GM23338 (cell line): ENCODE measurements at regions not wholly inside any gene's neighbourhood (a gene's known extent, or its start where the extent isn't known, plus 50 kb on each side); places are given as distances from the start of the nearest gene placed in this dataset.

Experiments
- ATAC-seq: fragments of 200-7000 bp; cut with Tn5 transposase; 3 replicates; pipeline ENCODE4 v1.9.1; 2020
- DNase-seq: peaks from one replicate; pipeline ENCODE4 v3.0.0-alpha.2; 2015; ENCODE audit warnings: low spot score
- H2AFZ ChIP-seq: fragments of 200-600 bp; sonication (generic); 2 replicates; pipeline ENCODE4 v1.8.0; 2016; ENCODE audit warnings: antibody characterized with exemption, mild to moderate bottlenecking, moderate library complexity
- H3F3A ChIP-seq: fragments of 200-600 bp; sonication (generic); replicated peaks from 2 replicates; pipeline ENCODE4 v1.8.0; 2017; ENCODE audit warnings: antibody characterized with exemption, mixed run types, low read depth
- H3K27ac ChIP-seq: fragments of 200-600 bp; sonication (generic); 2 replicates; pipeline ENCODE4 v1.6.1; 2016; ENCODE audit warnings: low read depth
- H3K27me3 ChIP-seq: fragments of 200-600 bp; sonication (generic); 2 replicates; pipeline ENCODE4 v1.8.0; 2016; ENCODE audit warnings: mild to moderate bottlenecking, mixed run types, moderate library complexity; ENCODE audit not compliant: insufficient read depth
- H3K36me3 ChIP-seq: fragments of 200-600 bp; sonication (generic); 2 replicates; pipeline ENCODE4 v1.8.0; 2016; ENCODE audit warnings: mild to moderate bottlenecking; ENCODE audit not compliant: insufficient read depth
- H3K4me1 ChIP-seq: fragments of 200-600 bp; sonication (generic); 2 replicates; pipeline ENCODE4 v1.8.0; 2016; ENCODE audit warnings: mild to moderate bottlenecking, moderate library complexity; ENCODE audit not compliant: insufficient read depth
- H3K4me2 ChIP-seq: fragments of 200-600 bp; sonication (generic); 2 replicates; pipeline ENCODE4 v1.7.1; 2017; ENCODE audit warnings: mixed run types
- H3K4me3 ChIP-seq: fragments of 200-600 bp; sonication (generic); 2 replicates; pipeline ENCODE4 v1.6.1; 2016; ENCODE audit warnings: mixed run types
- H3K79me2 ChIP-seq: fragments of 200-600 bp; sonication (generic); replicated peaks from 2 replicates; pipeline ENCODE4 v1.8.0; 2017; ENCODE audit warnings: mild to moderate bottlenecking; ENCODE audit not compliant: insufficient read depth
- H3K9me2 ChIP-seq: fragments of 200-600 bp; sonication (generic); 2 replicates; pipeline ENCODE4 v1.8.0; 2017; ENCODE audit not compliant: insufficient read depth
- H4K20me1 ChIP-seq: fragments of 200-600 bp; sonication (generic); replicated peaks from 2 replicates; pipeline ENCODE4 v1.8.0; 2017; ENCODE audit warnings: mild to moderate bottlenecking; ENCODE audit not compliant: insufficient read depth
- H3K27ac Mint-ChIP-seq: 2 replicates; pipeline ENCODE4 v1.8.0; 2020; ENCODE audit warnings: inconsistent platforms, mild to moderate bottlenecking, moderate library complexity, mixed read lengths
- H3K27me3 Mint-ChIP-seq: 3 replicates; pipeline ENCODE4 v1.8.0; 2022; ENCODE audit warnings: low read depth, mild to moderate bottlenecking, moderate library complexity, mixed read lengths, inconsistent platforms; ENCODE audit not compliant: insufficient read depth, poor library complexity
- H3K36me3 Mint-ChIP-seq: 3 replicates; pipeline ENCODE4 v1.8.0; 2021; ENCODE audit warnings: low read depth, mild to moderate bottlenecking, inconsistent platforms, moderate library complexity, mixed read lengths
- H3K4me1 Mint-ChIP-seq: 3 replicates; pipeline ENCODE4 v1.8.0; 2020; ENCODE audit warnings: mild to moderate bottlenecking, inconsistent platforms, mixed read lengths
- H3K4me3 Mint-ChIP-seq: 3 replicates; pipeline ENCODE4 v1.8.0; 2021; ENCODE audit warnings: moderate library complexity, mild to moderate bottlenecking, inconsistent platforms, mixed read lengths
- H3K9me3 Mint-ChIP-seq: 3 replicates; pipeline ENCODE4 v1.8.0; 2020; ENCODE audit warnings: moderate library complexity, mild to moderate bottlenecking, inconsistent platforms, mixed read lengths
- CREB1 ChIP-seq: fragments of 250-450 bp; sonication (Bioruptor Pico); IDR thresholded peaks from 2 replicates; pipeline ENCODE4 v1.5.0; 2020; ENCODE audit warnings: low read depth, mild to moderate bottlenecking, moderate library complexity
- ETS1 ChIP-seq: IDR thresholded peaks from 2 replicates; pipeline ENCODE4 v1.6.1; 2016; ENCODE audit warnings: antibody characterized with exemption
- EZH2 ChIP-seq: fragments of 200-600 bp; sonication (generic); IDR thresholded peaks from one replicate; pipeline ENCODE4 v1.8.0; 2017; ENCODE audit warnings: antibody characterized with exemption, mild to moderate bottlenecking, low read depth; ENCODE audit not compliant: unreplicated experiment
- JUNB ChIP-seq: IDR thresholded peaks from one replicate; pipeline ENCODE4 v1.6.1; 2016; ENCODE audit warnings: antibody characterized with exemption; ENCODE audit not compliant: unreplicated experiment
- NANOG ChIP-seq: IDR thresholded peaks from 2 replicates; pipeline ENCODE4 v1.6.1; 2016; ENCODE audit warnings: antibody characterized with exemption, borderline replicate concordance
- POLR2AphosphoS5 ChIP-seq: IDR thresholded peaks from 2 replicates; pipeline ENCODE4 v1.6.1; 2016; ENCODE audit warnings: antibody characterized with exemption, low read depth
- STAT1 ChIP-seq: IDR thresholded peaks from one replicate; pipeline ENCODE4 v1.6.1; 2016; ENCODE audit warnings: antibody characterized with exemption; ENCODE audit not compliant: unreplicated experiment
- ZNF114 ChIP-seq: fragments of 250-450 bp; sonication (Bioruptor Pico); IDR thresholded peaks from 2 replicates; pipeline ENCODE4 v1.5.0; 2020; ENCODE audit warnings: mild to moderate bottlenecking, moderate library complexity
- TF ChIP-seq, protein P1 (sequence below): fragments of 250-450 bp; sonication (Bioruptor Pico); IDR thresholded peaks from 2 replicates; pipeline ENCODE4 v1.5.0; 2020; ENCODE audit warnings: mild to moderate bottlenecking, moderate library complexity
- TF ChIP-seq, protein P2 (sequence below), 2 experiments: fragments of 200-600 bp in 1 of 2; sonication (generic) in 1 of 2; conservative IDR thresholded peaks; 2 replicates each; pipeline versions ENCODE4 v1.5.1 to v1.6.1; 2016 to 2017; ENCODE audit warnings: antibody characterized with exemption in 2 of 2, low read depth in 2 of 2, mild to moderate bottlenecking in 2 of 2, moderate library complexity in 1 of 2

DNA sequence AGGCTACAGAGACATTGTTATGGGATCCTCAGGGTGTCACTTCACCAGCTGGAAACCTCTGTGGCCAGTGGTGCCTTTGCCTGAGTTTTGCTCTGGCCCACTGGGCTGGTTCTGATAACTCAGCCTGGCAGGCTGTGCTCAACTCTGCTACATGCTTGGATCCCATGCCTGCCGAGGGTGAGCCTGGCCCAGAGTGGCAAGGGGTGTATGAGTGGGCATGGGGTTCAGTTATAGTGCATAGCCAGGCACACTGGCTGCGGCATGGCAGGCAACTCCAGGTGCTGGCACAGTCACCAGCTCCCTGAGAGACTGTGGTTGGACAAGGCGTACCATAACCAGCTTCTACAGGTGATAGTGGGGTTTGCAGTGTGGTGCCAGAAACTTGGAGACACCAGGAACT is 107.0 kb upstream of the PCDH15 start:
- TF ChIP-seq JUNB = no peak
- no peak for TF ChIP-seq EZH2
- TF ChIP-seq ETS1 = no peak
- DNase-seq = no peak
- H3K9me2 ChIP-seq = no peaks in the 10 kb centered on the region
- no peaks in the 10 kb centered on the region for H3F3A ChIP-seq
- no peaks in the 10 kb centered on the region for H3K36me3 ChIP-seq
- H3K79me2 ChIP-seq = no peaks in the 10 kb centered on the region
- no peaks in the 10 kb centered on the region for H4K20me1 ChIP-seq
- Mint-ChIP-seq H3K27me3 (no peaks in the 10 kb centered on the region), H3K4me3 (no peak overlapping the region), H3K4me1 (peaks cover 8% of the 10 kb centered on the region; the same call in 2 of the 3 replicates), H3K36me3 (peaks cover 7% of the 10 kb centered on the region), H3K9me3 (peaks cover 19% of the 10 kb centered on the region), H3K27ac (no peak overlapping the region)
- no peak for ATAC-seq
- no peak overlapping the region for H2AFZ ChIP-seq
- no peaks in the 10 kb centered on the region for H3K27me3 ChIP-seq
- no peaks in the 10 kb centered on the region for H3K4me1 ChIP-seq
- H3K4me3 ChIP-seq = no peak overlapping the region
- H3K27ac ChIP-seq = no peak overlapping the region
- no peak overlapping the region for H3K4me2 ChIP-seq

GRCh38 chr10:54906940-54907339 is 105.9 kb upstream of the PCDH15 start:
- Mint-ChIP-seq H3K9me3 (peaks cover 10% of the 10 kb centered on the region; the same call in 2 of the 3 replicates), H3K4me3 (no peak overlapping the region)
- no peak for TF ChIP-seq CREB1 (CRISPR knock-in tag)
- TF ChIP-seq, protein P1, sequence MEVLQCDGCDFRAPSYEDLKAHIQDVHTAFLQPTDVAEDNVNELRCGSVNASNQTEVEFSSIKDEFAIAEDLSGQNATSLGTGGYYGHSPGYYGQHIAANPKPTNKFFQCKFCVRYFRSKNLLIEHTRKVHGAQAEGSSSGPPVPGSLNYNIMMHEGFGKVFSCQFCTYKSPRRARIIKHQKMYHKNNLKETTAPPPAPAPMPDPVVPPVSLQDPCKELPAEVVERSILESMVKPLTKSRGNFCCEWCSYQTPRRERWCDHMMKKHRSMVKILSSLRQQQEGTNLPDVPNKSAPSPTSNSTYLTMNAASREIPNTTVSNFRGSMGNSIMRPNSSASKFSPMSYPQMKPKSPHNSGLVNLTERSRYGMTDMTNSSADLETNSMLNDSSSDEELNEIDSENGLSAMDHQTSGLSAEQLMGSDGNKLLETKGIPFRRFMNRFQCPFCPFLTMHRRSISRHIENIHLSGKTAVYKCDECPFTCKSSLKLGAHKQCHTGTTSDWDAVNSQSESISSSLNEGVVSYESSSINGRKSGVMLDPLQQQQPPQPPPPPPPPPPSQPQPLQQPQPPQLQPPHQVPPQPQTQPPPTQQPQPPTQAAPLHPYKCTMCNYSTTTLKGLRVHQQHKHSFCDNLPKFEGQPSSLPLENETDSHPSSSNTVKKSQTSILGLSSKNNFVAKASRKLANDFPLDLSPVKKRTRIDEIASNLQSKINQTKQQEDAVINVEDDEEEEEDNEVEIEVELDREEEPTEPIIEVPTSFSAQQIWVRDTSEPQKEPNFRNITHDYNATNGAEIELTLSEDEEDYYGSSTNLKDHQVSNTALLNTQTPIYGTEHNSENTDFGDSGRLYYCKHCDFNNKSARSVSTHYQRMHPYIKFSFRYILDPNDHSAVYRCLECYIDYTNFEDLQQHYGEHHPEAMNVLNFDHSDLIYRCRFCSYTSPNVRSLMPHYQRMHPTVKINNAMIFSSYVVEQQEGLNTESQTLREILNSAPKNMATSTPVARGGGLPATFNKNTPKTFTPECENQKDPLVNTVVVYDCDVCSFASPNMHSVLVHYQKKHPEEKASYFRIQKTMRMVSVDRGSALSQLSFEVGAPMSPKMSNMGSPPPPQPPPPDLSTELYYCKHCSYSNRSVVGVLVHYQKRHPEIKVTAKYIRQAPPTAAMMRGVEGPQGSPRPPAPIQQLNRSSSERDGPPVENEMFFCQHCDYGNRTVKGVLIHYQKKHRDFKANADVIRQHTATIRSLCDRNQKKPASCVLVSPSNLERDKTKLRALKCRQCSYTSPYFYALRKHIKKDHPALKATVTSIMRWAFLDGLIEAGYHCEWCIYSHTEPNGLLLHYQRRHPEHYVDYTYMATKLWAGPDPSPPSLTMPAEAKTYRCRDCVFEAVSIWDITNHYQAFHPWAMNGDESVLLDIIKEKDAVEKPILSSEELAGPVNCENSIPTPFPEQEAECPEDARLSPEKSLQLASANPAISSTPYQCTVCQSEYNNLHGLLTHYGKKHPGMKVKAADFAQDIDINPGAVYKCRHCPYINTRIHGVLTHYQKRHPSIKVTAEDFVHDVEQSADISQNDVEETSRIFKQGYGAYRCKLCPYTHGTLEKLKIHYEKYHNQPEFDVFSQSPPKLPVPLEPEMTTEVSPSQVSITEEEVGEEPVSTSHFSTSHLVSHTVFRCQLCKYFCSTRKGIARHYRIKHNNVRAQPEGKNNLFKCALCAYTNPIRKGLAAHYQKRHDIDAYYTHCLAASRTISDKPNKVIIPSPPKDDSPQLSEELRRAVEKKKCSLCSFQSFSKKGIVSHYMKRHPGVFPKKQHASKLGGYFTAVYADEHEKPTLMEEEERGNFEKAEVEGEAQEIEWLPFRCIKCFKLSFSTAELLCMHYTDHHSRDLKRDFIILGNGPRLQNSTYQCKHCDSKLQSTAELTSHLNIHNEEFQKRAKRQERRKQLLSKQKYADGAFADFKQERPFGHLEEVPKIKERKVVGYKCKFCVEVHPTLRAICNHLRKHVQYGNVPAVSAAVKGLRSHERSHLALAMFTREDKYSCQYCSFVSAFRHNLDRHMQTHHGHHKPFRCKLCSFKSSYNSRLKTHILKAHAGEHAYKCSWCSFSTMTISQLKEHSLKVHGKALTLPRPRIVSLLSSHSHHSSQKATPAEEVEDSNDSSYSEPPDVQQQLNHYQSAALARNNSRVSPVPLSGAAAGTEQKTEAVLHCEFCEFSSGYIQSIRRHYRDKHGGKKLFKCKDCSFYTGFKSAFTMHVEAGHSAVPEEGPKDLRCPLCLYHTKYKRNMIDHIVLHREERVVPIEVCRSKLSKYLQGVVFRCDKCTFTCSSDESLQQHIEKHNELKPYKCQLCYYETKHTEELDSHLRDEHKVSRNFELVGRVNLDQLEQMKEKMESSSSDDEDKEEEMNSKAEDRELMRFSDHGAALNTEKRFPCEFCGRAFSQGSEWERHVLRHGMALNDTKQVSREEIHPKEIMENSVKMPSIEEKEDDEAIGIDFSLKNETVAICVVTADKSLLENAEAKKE (CRISPR knock-in tag) = no peak
- no peak for TF ChIP-seq STAT1
- no peak for TF ChIP-seq JUNB
- no peak for TF ChIP-seq POLR2AphosphoS5
- TF ChIP-seq, protein P2, sequence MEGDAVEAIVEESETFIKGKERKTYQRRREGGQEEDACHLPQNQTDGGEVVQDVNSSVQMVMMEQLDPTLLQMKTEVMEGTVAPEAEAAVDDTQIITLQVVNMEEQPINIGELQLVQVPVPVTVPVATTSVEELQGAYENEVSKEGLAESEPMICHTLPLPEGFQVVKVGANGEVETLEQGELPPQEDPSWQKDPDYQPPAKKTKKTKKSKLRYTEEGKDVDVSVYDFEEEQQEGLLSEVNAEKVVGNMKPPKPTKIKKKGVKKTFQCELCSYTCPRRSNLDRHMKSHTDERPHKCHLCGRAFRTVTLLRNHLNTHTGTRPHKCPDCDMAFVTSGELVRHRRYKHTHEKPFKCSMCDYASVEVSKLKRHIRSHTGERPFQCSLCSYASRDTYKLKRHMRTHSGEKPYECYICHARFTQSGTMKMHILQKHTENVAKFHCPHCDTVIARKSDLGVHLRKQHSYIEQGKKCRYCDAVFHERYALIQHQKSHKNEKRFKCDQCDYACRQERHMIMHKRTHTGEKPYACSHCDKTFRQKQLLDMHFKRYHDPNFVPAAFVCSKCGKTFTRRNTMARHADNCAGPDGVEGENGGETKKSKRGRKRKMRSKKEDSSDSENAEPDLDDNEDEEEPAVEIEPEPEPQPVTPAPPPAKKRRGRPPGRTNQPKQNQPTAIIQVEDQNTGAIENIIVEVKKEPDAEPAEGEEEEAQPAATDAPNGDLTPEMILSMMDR (conservative IDR thresholded peaks at IDR 0.05; ENCODE audit: low read depth in 2 of 2) = no peak
- no peak for TF ChIP-seq NANOG
- TF ChIP-seq ZNF114 (CRISPR knock-in tag) = no peak
- TF ChIP-seq ETS1 = no peak

More at GRCh38 chr10:54906940-54907339, 105.9 kb upstream of the PCDH15 start:
- H3K4me1 ChIP-seq = peaks cover 4% of the 10 kb centered on the region; the same call in 1 of the 2 replicates
- H3K4me2 ChIP-seq = no peak overlapping the region
- H2AFZ ChIP-seq = no peak overlapping the region
- H3K4me3 ChIP-seq = no peak overlapping the region
- H3F3A ChIP-seq = no peaks in the 10 kb centered on the region
- H3K9me2 ChIP-seq = no peaks in the 10 kb centered on the region
- no peak overlapping the region for H3K27ac ChIP-seq
- Mint-ChIP-seq H3K27me3 (peaks cover 1% of the 10 kb centered on the region), H3K4me1 (peaks cover 18% of the 10 kb centered on the region), H3K36me3 (no peaks in the 10 kb centered on the region; the same call in 2 of the 3 replicates), H3K27ac (peak overlapping the region; percentile 72)
- H4K20me1 ChIP-seq = no peaks in the 10 kb centered on the region
- H3K36me3 ChIP-seq = no peaks in the 10 kb centered on the region
- DNase-seq = no peak
- no peak for ATAC-seq
- H3K79me2 ChIP-seq = no peaks in the 10 kb centered on the region
- no peaks in the 10 kb centered on the region for H3K27me3 ChIP-seq
